HG02588 (cell line): ENCODE measurements at regions not wholly inside any gene's neighbourhood (a gene's known extent, or its start where the extent isn't known, plus 50 kb on each side); places are given as distances from the start of the nearest gene placed in this dataset.

Experiments
- ATAC-seq: cut with Tn5 transposase; IDR thresholded peaks from one replicate; pipeline ENCODE4 v1.9.1; 2021; ENCODE audit warnings: mild to moderate bottlenecking, moderate library complexity; ENCODE audit not compliant: unreplicated experiment

- no peak for ATAC-seq
These were observed 119.6 kb upstream of the NFIB start for GRCh38 chr9:14433351-14434157.

GRCh38 chr9:14432666-14433350, 118.9 kb upstream of the NFIB start:
- no peak for ATAC-seq

DNA sequence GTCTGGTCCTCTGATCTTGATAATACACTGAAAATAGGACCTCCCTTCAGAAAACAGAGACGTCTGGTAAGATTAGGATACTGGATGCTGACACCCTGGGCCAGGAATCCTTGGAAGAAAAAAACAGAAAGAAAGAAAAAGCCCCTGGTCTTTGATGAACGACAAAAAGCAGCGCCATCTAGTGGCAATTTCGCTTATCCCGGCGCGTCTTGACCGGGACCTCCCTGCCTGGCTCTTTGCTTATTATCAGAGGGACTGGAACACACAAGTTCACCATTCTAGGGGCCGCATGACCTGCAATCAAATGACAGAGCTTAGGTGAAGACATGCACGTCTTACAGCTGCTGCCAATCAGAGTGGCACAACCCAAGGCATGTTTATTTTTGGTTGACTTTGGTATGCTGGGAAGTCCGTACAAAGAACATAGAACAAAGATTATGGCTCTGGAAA, 114.9 kb upstream of the NFIB start:
- ATAC-seq, result no peak

DNA sequence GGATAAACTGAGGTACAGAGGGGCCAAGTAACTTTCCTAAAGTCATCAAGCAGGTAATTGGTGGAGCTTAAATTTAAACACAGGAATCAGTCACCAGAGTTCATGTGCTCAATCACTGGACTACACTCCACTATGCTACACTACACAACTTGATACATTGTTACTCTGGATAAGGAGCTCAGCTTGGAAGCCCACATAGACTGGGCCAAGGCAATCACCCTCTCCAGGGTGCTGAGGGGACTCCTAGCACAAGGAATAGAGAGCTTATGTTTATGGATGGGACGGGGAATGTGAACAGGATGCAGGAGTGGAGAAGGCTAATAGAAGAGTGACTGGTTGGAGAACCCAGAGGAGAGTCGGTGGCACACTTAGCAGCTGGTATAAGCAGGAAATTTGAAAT, 113.5 kb upstream of the NFIB start:
- no peak for ATAC-seq

DNA sequence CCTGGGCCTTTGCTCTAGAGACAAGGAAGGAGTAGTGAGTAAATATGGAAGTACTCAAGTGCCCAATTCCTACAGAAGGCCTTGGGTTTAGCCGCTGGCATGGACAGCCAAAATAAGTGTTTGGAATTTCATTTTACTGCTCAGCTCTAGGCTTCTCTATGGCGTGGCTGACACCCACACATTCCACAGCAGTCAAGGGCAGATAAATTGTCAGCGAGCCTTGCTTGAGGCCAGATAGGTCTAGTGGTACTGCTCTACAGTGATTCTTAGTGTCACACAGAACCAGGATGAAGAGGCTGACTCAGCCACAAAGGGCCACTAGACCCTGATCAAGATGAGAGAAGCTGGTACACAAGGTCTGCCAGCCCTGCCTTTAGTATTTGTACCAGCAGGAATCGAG, 111.0 kb upstream of the NFIB start:
- ATAC-seq, result no peak

DNA sequence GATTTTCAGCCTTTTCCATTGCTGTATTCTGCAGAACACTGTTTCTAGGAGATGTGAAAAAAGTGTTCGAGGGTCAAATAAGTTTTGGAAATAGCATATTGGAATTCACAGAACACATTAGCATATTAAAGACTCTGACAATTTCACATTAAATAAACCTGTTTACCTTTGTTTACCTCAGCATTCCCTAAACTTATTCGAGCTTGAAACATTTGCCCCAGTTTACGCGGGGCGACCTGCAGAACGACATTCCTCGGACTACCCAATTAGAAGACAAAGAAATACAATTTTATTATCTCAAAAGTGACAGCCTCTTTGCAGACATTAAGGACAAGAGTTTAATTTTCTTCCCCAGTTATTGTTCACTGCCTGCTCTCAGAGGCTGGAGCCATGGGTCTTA, 110.3 kb upstream of the NFIB start:
- ATAC-seq, result no peak

DNA sequence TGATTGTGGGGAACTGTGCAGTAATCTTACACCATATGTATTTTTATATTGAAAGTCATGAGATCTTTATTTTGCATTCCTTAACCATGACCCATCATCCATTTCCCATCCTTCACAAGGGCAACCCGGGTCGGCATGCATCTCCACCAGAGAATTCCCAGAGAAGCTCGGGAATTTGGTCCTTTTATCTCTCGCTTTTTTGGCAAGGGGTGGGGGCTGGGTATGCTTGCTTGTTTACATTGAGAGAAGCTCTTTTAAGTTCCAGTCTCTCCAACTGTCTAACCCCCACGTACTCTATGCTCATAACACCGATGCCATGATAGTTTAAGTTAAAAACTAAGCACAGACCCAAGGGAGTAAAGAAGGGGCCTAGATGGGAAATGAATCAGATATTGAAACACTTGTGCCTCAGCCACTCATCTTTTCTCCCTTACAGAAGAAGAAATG, 109.9 kb upstream of the NFIB start:
- ATAC-seq, result no peak

DNA sequence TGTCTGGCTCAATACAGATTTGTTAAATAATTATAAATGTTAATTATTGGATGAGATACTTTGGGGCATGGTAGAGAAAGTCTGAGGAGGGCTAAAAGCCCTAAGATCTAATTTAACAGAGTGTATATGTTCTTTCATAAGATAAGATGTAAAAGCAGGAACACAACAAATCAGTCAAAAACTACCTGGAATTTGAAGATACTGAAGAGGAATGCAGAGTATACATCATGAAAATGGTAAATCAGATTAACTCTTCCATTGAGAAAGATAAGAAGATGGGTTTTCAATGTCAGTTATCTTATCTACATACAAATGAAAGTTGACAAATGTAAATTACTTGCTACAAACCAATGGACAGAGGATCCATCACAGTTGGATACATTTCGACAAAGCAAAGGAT, 107.3 kb upstream of the NFIB start:
- ATAC-seq, result no peak

DNA sequence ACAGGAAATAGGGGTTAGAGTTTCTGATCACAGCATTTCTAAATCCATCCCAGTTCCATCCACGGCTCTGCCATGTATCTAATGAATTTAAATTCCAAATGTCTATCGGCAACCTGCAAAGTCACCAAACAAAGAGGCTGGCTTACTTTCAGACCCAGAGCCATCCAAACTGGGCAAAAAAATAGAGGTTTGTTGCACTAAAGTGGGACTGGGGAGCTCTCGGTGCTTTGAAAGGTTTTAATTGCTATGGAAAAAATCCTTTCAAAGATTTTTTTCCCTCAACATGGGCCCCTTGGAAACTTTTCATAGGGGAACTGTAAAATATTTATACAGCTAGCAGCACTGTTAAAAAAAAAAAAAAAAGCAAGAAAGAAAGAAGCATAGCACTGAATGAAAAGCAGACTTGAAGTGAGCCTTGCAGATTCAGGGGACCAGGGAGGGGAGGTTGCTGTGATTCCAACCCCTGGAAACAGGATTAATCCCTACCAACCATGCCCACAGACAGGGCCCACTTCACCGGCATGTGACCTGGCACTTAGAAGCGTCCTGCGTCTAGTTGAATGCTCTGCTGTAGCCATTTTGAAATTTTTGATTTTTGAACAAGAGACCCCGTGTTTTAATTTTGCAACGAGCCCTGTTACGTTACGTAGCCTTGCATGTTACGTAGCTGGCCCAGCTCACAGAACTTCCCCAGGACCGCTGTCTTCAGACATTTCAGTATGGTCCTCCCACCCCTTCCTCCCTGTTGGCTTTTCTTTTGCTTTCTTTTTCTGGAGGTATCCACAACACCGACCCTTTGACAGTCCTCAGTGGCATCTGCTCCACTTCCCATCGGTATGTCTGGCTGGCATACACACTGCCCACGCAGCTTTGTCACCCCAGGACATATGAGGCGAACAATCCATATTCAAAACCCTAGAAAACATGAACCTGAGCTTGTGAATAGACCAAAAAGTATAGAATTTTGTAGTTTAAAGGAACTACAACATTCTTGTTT, 105.3 kb upstream of the NFIB start:
- ATAC-seq, result no peak

DNA sequence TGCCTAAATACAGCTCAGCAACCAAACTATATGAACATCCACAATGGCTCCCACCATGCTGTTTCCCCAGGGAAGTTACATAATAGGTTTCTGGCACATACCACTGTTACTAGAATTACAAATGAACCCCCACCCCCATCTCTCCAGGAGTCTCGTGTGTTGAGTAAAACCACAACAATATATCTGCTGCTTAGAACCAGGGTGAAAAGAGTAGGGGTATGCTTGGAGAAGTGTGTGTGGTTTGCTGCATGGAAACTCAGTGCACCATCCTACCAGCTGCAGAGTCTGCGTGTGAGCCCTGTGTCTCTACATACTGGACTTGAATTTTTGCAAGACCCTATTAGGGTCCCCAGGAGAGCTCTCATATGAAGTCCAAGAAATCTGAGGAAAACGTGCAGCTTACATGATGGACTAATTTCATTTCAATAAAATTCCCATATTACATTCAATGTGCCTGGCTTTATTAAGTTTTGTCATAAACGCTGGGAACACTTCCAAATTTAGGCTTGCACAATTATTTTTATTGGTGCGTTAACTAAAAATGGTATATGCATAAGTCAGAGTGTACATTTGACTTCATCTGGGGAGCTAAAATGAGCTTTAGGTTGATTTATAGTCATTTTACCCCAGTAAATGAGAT, 104.5 kb upstream of the NFIB start:
- ATAC-seq, result no peak

DNA sequence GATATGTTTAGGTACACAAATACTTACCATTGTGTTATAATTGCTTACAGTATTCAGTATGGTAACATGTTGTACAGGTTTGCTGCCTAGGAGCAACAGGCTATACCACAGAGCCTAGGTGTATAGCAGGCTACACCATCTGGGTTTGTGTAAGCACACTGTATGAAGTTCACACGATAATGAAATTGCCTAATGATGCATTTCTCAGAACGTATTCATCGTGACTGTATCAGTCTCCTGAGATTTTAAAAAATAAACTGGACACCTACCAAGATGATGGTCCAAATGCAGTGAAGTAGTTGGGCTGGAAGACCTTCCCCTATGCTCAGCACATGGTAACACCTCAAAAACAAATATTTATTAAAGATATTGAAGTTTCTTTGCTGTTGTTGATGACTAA, 103.3 kb upstream of the NFIB start:
- ATAC-seq, result no peak

- no peak for ATAC-seq
These were observed 102.0 kb upstream of the NFIB start for GRCh38 chr9:14415947-14416346.

DNA sequence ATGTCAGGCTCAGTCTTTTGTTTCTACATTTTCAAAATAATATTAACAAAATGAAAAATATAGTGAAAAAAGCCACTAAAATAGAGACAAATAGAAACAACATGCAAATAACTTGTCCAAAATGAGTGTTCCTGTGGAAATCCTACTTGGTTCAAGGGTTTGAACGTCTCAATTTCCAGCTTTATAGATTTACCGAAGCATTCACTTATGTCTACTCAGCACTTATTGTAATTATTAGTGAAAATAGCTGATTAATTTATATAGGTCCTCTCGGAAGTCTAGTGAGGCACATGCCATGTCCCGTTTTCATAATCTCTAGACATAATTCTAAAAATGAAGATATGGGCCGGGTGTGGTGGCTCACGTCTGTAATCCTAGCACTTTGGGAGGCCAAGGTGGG, 99.9 kb upstream of the NFIB start:
- ATAC-seq, result no peak

DNA sequence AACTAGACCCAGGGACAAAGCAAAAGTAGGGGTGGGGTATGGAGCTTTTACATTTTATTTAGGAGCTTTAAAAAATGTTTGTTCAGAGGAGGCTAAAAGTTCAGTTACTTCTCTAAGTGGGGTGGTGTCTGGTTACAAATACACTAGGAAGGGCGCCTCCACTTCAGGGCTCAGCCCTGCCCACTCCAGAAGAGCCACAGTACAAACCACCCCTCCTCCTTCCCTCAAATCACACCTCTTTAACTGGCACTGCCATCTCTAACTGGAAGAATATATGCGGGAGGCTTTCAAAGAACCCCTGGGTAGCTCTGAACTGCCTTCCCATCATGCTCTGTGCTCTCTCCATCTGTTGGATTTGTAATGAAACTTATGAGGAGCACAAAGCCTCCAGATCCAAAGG, 98.8 kb upstream of the NFIB start:
- no peak for ATAC-seq

DNA sequence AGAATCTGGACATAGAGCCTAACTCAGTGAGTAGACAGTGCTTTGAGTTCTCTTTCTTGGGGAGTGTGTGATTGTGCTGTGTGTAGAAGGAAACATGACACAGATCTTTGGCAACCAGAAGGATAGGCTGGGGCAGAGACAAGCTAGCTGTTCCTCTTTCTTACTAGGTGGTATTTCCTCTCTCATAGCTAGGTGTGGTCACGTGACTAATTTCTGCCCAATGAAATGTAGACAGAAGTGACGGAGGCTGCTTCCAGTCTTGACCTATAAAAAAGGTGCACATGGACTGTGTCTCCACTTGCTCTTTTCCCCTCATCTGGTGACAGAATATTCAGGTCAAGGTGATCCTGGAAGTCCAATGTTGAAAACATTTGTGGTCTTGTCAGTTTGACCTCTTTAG, 92.5 kb upstream of the NFIB start:
- ATAC-seq, result no peak

DNA sequence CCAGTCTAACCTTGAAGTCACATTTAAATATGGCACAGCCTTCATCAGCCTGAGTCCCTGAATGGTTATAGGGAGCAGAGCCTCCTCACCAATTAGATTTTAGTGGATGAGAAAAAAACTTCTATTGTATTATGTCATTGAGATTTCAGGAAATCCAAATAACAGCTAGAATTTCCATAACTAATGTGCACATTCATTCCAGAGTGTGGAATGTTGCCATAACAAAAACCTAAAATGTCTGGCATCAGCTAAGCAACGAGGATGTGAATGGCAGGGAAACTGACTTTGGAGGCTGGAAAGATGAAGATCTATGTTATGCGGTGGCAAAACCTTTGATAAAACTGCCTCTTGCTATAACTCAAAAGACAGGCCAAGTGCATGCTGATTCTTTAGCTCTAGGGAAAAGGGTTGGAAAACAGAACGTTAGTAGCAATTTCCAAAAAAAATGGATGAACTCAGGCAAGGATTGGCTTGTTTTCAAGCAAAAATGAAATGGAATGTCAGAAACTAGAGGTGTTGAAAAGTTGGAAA, 91.3 kb upstream of the NFIB start:
- no peak for ATAC-seq

- no peak for ATAC-seq
These were observed 89.1 kb upstream of the NFIB start for GRCh38 chr9:14403081-14403480.

- ATAC-seq, result no peak
These were observed 88.6 kb upstream of the NFIB start for GRCh38 chr9:14402583-14402982.

- no peak for ATAC-seq
These were observed 88.0 kb upstream of the NFIB start for GRCh38 chr9:14401911-14402310.

DNA sequence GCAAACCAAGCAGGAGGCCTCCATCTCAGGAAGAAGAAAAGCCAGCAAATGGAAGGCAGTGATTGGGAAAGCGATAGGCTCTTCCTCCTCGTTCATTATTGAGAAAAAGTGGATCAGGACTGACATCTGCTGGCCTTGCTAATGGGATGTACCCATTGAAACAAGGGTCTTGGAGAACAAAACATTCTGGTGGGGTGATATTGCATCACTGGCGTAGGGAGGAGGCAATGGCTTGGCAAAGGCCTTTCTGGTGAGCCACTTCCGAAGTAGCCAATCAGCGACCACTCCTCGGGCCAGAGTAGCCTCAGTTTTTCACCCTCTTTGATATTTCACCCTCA, 86.7 kb upstream of the NFIB start:
- ATAC-seq, result no peak
